HG02885 (cell line): ENCODE measurements at regions not wholly inside any gene's neighbourhood (a gene's known extent, or its start where the extent isn't known, plus 50 kb on each side); places are given as distances from the start of the nearest gene placed in this dataset.

Source experiments
- ATAC-seq: cut with Tn5 transposase; IDR thresholded peaks from one replicate; pipeline ENCODE4 v1.9.1; 2021; ENCODE audit warnings: mild to moderate bottlenecking; ENCODE audit not compliant: unreplicated experiment, poor library complexity

GRCh38 chr5:165066751-165067385 is 1561.4 kb downstream of the MAT2B start:
- no peak for ATAC-seq

- ATAC-seq, result no peak
Observed at GRCh38 chr5:165076686-165077085, 1571.3 kb downstream of the MAT2B start.

- ATAC-seq, result no peak
Observed at GRCh38 chr5:165079389-165079788, 1574.0 kb downstream of the MAT2B start.

GRCh38 chr5:165083394-165083793 is 1578.0 kb downstream of the MAT2B start:
- no peak for ATAC-seq

- ATAC-seq, result no peak
Observed at GRCh38 chr5:165086465-165086864, 1581.0 kb downstream of the MAT2B start.

- ATAC-seq, result no peak
Observed at GRCh38 chr5:165094782-165095181, 1589.4 kb downstream of the MAT2B start.

GRCh38 chr5:165101709-165102108 is 1596.3 kb downstream of the MAT2B start:
- no peak for ATAC-seq

- ATAC-seq, result no peak
Observed at GRCh38 chr5:165104611-165105010, 1599.2 kb downstream of the MAT2B start.

GRCh38 chr5:165108809-165109208 is 1603.4 kb downstream of the MAT2B start:
- ATAC-seq, result no peak

- no peak for ATAC-seq
Observed at GRCh38 chr5:165119175-165119574, 1613.8 kb downstream of the MAT2B start.

DNA sequence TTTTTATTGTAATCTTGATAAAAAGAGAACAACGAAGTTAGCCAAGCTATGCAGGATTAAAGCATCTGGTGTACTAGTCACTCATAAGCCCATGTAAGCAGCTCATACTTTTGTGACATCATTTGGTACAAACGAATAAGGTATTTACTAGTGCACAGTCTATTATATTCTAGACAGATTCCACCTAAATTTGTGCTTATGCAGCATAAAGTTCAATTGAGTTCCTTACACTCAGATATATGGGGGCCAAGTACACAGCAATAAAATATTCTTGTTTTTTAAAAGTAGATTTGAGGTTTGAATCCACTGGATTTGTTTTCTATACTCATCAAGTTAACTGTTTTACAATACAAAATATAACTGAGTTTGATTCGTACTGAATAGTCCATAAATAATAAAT is 1621.2 kb downstream of the MAT2B start:
- ATAC-seq, result no peak

DNA sequence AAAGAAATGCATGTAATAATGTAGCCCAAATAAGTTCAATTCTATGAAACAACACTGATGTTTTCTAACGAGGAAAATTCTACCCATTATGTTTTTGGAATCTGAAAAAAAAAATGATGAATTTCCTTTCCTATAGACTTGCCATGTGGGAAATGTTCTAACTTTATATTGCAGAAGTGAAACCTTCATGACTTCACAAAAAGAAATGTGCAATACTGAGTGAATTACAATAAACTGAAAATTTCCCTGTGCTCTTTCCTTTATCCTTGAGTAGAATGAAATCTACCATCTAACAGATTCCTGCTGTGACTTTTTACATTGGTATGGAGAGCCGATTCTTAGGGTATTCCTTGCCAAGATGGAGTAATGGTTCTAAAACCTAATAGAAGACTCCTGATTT is 1622.5 kb downstream of the MAT2B start:
- ATAC-seq, result no peak

- no peak for ATAC-seq
Observed at GRCh38 chr5:165130656-165131055, 1625.2 kb downstream of the MAT2B start.

GRCh38 chr5:165134155-165134554 is 1628.7 kb downstream of the MAT2B start:
- ATAC-seq, result no peak

DNA sequence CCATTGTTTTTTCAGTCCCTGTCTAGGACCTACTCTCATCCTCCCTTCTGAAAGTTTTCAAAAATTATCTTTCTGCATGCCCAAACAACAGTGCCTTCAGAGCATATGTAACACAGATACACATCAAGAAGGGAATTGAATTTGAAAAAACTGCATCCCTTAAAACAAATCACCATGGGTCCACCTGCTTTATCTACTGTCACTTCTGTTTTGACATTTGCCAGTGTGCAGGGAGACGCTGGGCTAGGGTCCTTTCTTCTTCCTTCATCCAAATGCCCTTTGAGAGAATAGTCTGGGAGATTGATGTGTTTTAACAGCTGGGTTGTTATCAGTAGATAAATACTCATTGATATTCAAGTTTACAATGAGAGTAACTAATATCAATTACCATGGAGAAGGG is 1630.1 kb downstream of the MAT2B start:
- no peak for ATAC-seq

GRCh38 chr5:165137701-165138100 is 1632.3 kb downstream of the MAT2B start:
- ATAC-seq, result no peak

DNA sequence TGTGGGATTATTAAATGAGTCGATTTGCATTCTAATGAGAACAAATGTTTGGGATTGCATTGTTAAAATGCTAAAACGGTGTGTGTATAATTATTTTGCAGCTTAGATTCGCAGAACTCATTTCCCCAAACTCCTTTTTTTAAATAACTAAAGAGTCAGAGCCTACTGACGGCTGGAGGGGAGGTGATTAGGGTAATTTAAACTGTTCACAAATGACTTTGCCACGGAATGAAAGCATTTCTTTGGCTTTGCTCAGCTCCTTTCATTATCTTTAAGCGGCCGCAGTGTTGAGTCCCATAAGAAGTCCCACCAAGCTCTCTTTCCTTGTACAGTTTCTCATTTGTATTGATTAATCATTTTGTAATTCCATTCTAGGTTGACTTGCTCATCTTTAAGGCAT is 1632.8 kb downstream of the MAT2B start:
- ATAC-seq, result no peak

DNA sequence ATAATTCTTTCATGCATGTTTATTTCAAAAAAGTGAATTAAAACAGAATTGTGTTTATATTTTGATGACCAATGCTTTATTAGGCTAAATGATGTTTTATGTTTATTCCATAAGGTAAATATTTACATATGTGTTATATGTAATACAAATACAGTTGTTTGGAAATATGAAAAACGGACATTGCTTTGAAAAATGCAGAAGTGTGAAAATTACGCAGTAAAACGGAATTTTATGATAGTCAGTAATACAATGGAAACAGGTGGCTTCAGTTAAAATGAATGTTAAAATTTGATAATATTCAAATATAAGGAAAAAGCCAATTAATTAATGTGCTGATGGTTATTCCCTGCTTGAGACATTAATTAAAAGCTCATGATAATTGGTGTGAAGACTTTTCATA is 1633.8 kb downstream of the MAT2B start:
- ATAC-seq, result no peak

- ATAC-seq, result no peak
Observed at GRCh38 chr5:165139721-165140120, 1634.3 kb downstream of the MAT2B start.

- no peak for ATAC-seq
Observed at GRCh38 chr5:165143741-165144140, 1638.3 kb downstream of the MAT2B start.

GRCh38 chr5:165149431-165149830 is 1644.0 kb downstream of the MAT2B start:
- ATAC-seq, result no peak

GRCh38 chr5:165152058-165152457 is 1646.6 kb downstream of the MAT2B start:
- ATAC-seq, result no peak

GRCh38 chr5:165157219-165157618 is 1651.8 kb downstream of the MAT2B start:
- ATAC-seq, result no peak
